Thymus (tissue), 11 donors: ENCODE measurements at regions not wholly inside any gene's neighbourhood (a gene's known extent, or its start where the extent isn't known, plus 50 kb on each side); places are given as distances from the start of the nearest gene placed in this dataset.

Source experiments
- DNase-seq, 9 donors: peaks; one replicate each; pipeline ENCODE4 v3.0.0-alpha.2; 2013; ENCODE audit warnings: low spot score in 9 of 9, low read depth in 6 of 9, missing footprints in 1 of 9
- H3K27ac ChIP-seq, 2 donors: one replicate each; pipeline ENCODE4 v1.5.1; 2013; ENCODE audit warnings: control low read depth in 1 of 2, low read depth in 1 of 2, low read length in 1 of 2, mild to moderate bottlenecking in 1 of 2, moderate library complexity in 1 of 2
- H3K27me3 ChIP-seq, 2 donors: one replicate each; pipeline ENCODE4 v1.5.1; 2013; ENCODE audit warnings: low read length in 1 of 2; ENCODE audit not compliant: control insufficient read depth in 2 of 2, insufficient read depth in 1 of 2
- H3K36me3 ChIP-seq, 2 donors: one replicate each; pipeline ENCODE4 v1.5.1; 2013; ENCODE audit warnings: low read length in 1 of 2, mild to moderate bottlenecking in 1 of 2, moderate library complexity in 1 of 2; ENCODE audit not compliant: control insufficient read depth in 2 of 2, insufficient read depth in 2 of 2
- H3K4me1 ChIP-seq, 2 donors: one replicate each; pipeline ENCODE4 v1.5.1; 2013; ENCODE audit warnings: low read length in 2 of 2; ENCODE audit not compliant: control insufficient read depth in 2 of 2, insufficient read depth in 2 of 2
- H3K4me3 ChIP-seq, 2 donors: one replicate each; pipeline ENCODE4 v1.5.1; 2013; ENCODE audit warnings: low read length in 2 of 2, control low read depth in 1 of 2, mild to moderate bottlenecking in 1 of 2
- H3K9me3 ChIP-seq, 2 donors: one replicate each; pipeline ENCODE4 v1.5.1; 2013; ENCODE audit warnings: low read length in 1 of 2, mild to moderate bottlenecking in 1 of 2; ENCODE audit not compliant: control insufficient read depth in 2 of 2, insufficient read depth in 1 of 2
- WGBS: extraction: QIAGEN DNeasy Blood & Tissue Kit; methylation state at CpG from one replicate; pipeline ENCODE4 v1.1.7; 2013; 5-methylcytosine and 5-hydroxymethylcytosine counted together
- donor health status: healthy.

- Histone ChIP-seq H3K36me3 (no peaks in the 10 kb centered on the region), H3K9me3 (peaks cover 0 to 7% of the 10 kb centered on the region in 2 donors), H3K4me3 (no peak overlapping the region), H3K27ac (no peak overlapping the region), H3K4me1 (no peaks in the 10 kb centered on the region), H3K27me3 (no peaks in the 10 kb centered on the region)
- WGBS, result 97% methylated on average over 4 of the region's 4 CpGs
- DNase-seq, result no peak
Measured at GRCh38 chr7:17446340-17446739, 147.9 kb downstream of the AHR start.

- DNase-seq, result no peak
- peaks cover 0 to 7% of the 10 kb centered on the region in 2 donors for H3K9me3 ChIP-seq
- H3K4me1 ChIP-seq, result no peaks in the 10 kb centered on the region
- H3K27ac ChIP-seq, result no peak overlapping the region
- H3K36me3 ChIP-seq, result no peaks in the 10 kb centered on the region
- H3K27me3 ChIP-seq, result no peaks in the 10 kb centered on the region
- 56% methylated on average over 1 of the region's 1 CpG for WGBS
- no peak overlapping the region for H3K4me3 ChIP-seq
Measured at GRCh38 chr7:17447728-17448478, 149.5 kb downstream of the AHR start.

- Histone ChIP-seq H3K36me3 (no peaks in the 10 kb centered on the region), H3K4me1 (no peaks in the 10 kb centered on the region), H3K4me3 (no peak overlapping the region), H3K9me3 (peaks cover 0 to 7% of the 10 kb centered on the region in 2 donors), H3K27me3 (no peaks in the 10 kb centered on the region), H3K27ac (no peak overlapping the region)
- WGBS, result 88% methylated on average over 2 of the region's 2 CpGs
- no peak for DNase-seq
Measured at GRCh38 chr7:17448479-17449423, 150.3 kb downstream of the AHR start.

- no peaks in the 10 kb centered on the region for H3K27me3 ChIP-seq
- H3K4me3 ChIP-seq, result no peak overlapping the region
- peaks cover 0 to 6% of the 10 kb centered on the region in 2 donors for H3K9me3 ChIP-seq
- H3K4me1 ChIP-seq, result no peaks in the 10 kb centered on the region
- no peaks in the 10 kb centered on the region for H3K36me3 ChIP-seq
- no peak for DNase-seq
- H3K27ac ChIP-seq, result no peak overlapping the region
- whole genome bisulfite sequencing, result 49% methylated on average over 2 of the region's 2 CpGs
Measured at GRCh38 chr7:17456541-17456940, 158.1 kb downstream of the AHR start.

GRCh38 chr7:17460001-17460400 is 161.5 kb downstream of the AHR start:
- no peak for DNase-seq
- no peak overlapping the region for H3K4me3 ChIP-seq
- H3K27ac ChIP-seq, result no peak overlapping the region
- peaks cover 3 to 5% of the 10 kb centered on the region in 2 donors for H3K4me1 ChIP-seq
- peaks cover 0 to 6% of the 10 kb centered on the region in 2 donors for H3K9me3 ChIP-seq
- H3K36me3 ChIP-seq, result no peaks in the 10 kb centered on the region
- H3K27me3 ChIP-seq, result no peaks in the 10 kb centered on the region

- WGBS, result 95% methylated on average over 4 of the region's 4 CpGs
- H3K4me3 ChIP-seq, result no peak overlapping the region
Measured at GRCh38 chr7:17460665-17461064, 162.2 kb downstream of the AHR start.

GRCh38 chr7:17462131-17462631 is 163.7 kb downstream of the AHR start:
- H3K27me3 ChIP-seq, result no peaks in the 10 kb centered on the region
- H3K36me3 ChIP-seq, result no peaks in the 10 kb centered on the region
- no peak for DNase-seq
- 93% methylated on average over 3 of the region's 3 CpGs for WGBS
- peaks cover 3 to 10% of the 10 kb centered on the region in 2 donors for H3K4me1 ChIP-seq
- peaks cover 0 to 6% of the 10 kb centered on the region in 2 donors for H3K9me3 ChIP-seq
- no peak overlapping the region for H3K4me3 ChIP-seq
- H3K27ac ChIP-seq, result no peak overlapping the region

More at GRCh38 chr7:17460665-17461064, 162.2 kb downstream of the AHR start:
- DNase-seq, result no peak
- Histone ChIP-seq H3K27ac (no peak overlapping the region), H3K9me3 (peaks cover 0 to 6% of the 10 kb centered on the region in 2 donors), H3K4me1 (peaks cover 3 to 5% of the 10 kb centered on the region in 2 donors), H3K27me3 (no peaks in the 10 kb centered on the region), H3K36me3 (no peaks in the 10 kb centered on the region)

GRCh38 chr7:17463511-17464085 is 165.1 kb downstream of the AHR start:
- Histone ChIP-seq H3K27ac (no peak overlapping the region), H3K36me3 (no peaks in the 10 kb centered on the region), H3K4me1 (peaks cover 3 to 10% of the 10 kb centered on the region in 2 donors), H3K9me3 (peaks cover 0 to 2% of the 10 kb centered on the region in 2 donors), H3K27me3 (no peaks in the 10 kb centered on the region), H3K4me3 (no peak overlapping the region)
- WGBS, result 41% methylated on average over 5 of the region's 5 CpGs
- peak in 5 of 9 donors; percentile 6 to 46 (median 13) for DNase-seq
